SU-DHL-6 (cell line): ENCODE measurements at regions not wholly inside any gene's neighbourhood (a gene's known extent, or its start where the extent isn't known, plus 50 kb on each side); places are given as distances from the start of the nearest gene placed in this dataset.

Source experiments
- CTCF ChIP-seq: fragments of 200-600 bp; sonication (generic); IDR thresholded peaks from one replicate; pipeline ENCODE4 v1.5.1; 2017; ENCODE audit warnings: antibody characterized with exemption, mild to moderate bottlenecking, low read length, moderate library complexity; ENCODE audit not compliant: insufficient read depth, poor library complexity, severe bottlenecking
- EZH2phosphoT487 ChIP-seq: fragments of 200-600 bp; sonication (generic), shearing (Covaris generic); conservative IDR thresholded peaks from 2 replicates; pipeline ENCODE4 v1.6.1; 2018; ENCODE audit warnings: mild to moderate bottlenecking, antibody characterized with exemption, low read length, moderate library complexity, mixed read lengths

GRCh38 chr5:116859666-116860320, 285.2 kb upstream of the SEMA6A start:
- TF ChIP-seq CTCF (no peak), EZH2phosphoT487 (no peak)
